NB4 (cell line): ENCODE measurements at regions not wholly inside any gene's neighbourhood (a gene's known extent, or its start where the extent isn't known, plus 50 kb on each side); places are given as distances from the start of the nearest gene placed in this dataset.

Experiments
- CTCF ChIP-seq: IDR thresholded peaks from one replicate; pipeline ENCODE4 v1.5.1; 2012; ENCODE audit warnings: low read depth, low read length
- MAX ChIP-seq: IDR thresholded peaks from 2 replicates; pipeline ENCODE4 v1.6.1; 2011; ENCODE audit warnings: low read depth, low read length
- POLR2A ChIP-seq: IDR thresholded peaks from 2 replicates; pipeline ENCODE4 v1.6.1; 2011; ENCODE audit warnings: mild to moderate bottlenecking; ENCODE audit not compliant: insufficient read length; ENCODE audit errors: extremely low read depth

GRCh38 chr20:52041966-52042365 lies 149.6 kb downstream of the ZFP64 start:
- TF ChIP-seq CTCF (no peak), MAX (no peak), POLR2A (no peak)
